DOHH2 (cell line): ENCODE measurements at regions not wholly inside any gene's neighbourhood (a gene's known extent, or its start where the extent isn't known, plus 50 kb on each side); places are given as distances from the start of the nearest gene placed in this dataset.

Source experiments
- H3F3A ChIP-seq: fragments of 200-600 bp; sonication (generic), shearing (Covaris generic); 2 replicates; pipeline ENCODE4 v1.6.0; 2016; ENCODE audit warnings: antibody characterized with exemption, mild to moderate bottlenecking; ENCODE audit not compliant: control insufficient read depth, insufficient read depth
- H3K27ac ChIP-seq: fragments of 200-600 bp; sonication (generic); 2 replicates; pipeline ENCODE4 v1.5.1; 2014; ENCODE audit warnings: low read depth, mild to moderate bottlenecking, low read length, moderate library complexity
- H3K27me3 ChIP-seq: fragments of 200-600 bp; sonication (generic); 2 replicates; pipeline ENCODE4 v1.6.1; 2014; ENCODE audit warnings: mild to moderate bottlenecking, low read length, mixed read lengths; ENCODE audit not compliant: control insufficient read depth
- H3K36me3 ChIP-seq: fragments of 200-600 bp; sonication (generic); 2 replicates; pipeline ENCODE4 v1.6.1; 2014; ENCODE audit warnings: mild to moderate bottlenecking, low read length, moderate library complexity, mixed read lengths; ENCODE audit not compliant: control insufficient read depth
- H3K4me1 ChIP-seq: fragments of 200-600 bp; sonication (generic); 2 replicates; pipeline ENCODE4 v1.6.1; 2014; ENCODE audit warnings: mild to moderate bottlenecking, low read length, mixed read lengths; ENCODE audit not compliant: control insufficient read depth
- H3K4me2 ChIP-seq: fragments of 200-600 bp; sonication (generic); 2 replicates; pipeline ENCODE4 v1.6.0; 2014; ENCODE audit warnings: mild to moderate bottlenecking, low read length, moderate library complexity
- H3K4me3 ChIP-seq: fragments of 200-600 bp; sonication (generic); 2 replicates; pipeline ENCODE4 v1.5.1; 2014; ENCODE audit warnings: mild to moderate bottlenecking, low read length, mixed read lengths
- H3K79me2 ChIP-seq: fragments of 200-600 bp; sonication (generic); 2 replicates; pipeline ENCODE4 v1.6.1; 2014; ENCODE audit warnings: mild to moderate bottlenecking, low read length, mixed read lengths; ENCODE audit not compliant: control insufficient read depth
- H3K9me2 ChIP-seq: fragments of 200-600 bp; sonication (generic); replicated peaks from 2 replicates; pipeline ENCODE4 v1.6.1; 2014; ENCODE audit warnings: mild to moderate bottlenecking, low read length, mixed read lengths; ENCODE audit not compliant: control insufficient read depth
- H3K9me3 ChIP-seq: fragments of 200-600 bp; sonication (generic); 2 replicates; pipeline ENCODE4 v1.6.1; 2014; ENCODE audit warnings: antibody characterized with exemption, low read length, mixed read lengths; ENCODE audit not compliant: control insufficient read depth, insufficient read depth
- H4K20me1 ChIP-seq: fragments of 200-600 bp; sonication (generic); 2 replicates; pipeline ENCODE4 v1.6.0; 2014; ENCODE audit warnings: low read depth, mild to moderate bottlenecking, antibody characterized with exemption, low read length, moderate library complexity; ENCODE audit not compliant: control insufficient read depth, insufficient read depth
- EZH2phosphoT487 ChIP-seq: fragments of 200-600 bp; sonication (generic); IDR thresholded peaks from 2 replicates; pipeline ENCODE4 v1.6.1; 2017; ENCODE audit warnings: borderline replicate concordance, mild to moderate bottlenecking, antibody characterized with exemption, low read length, moderate library complexity, mixed read lengths
- TF ChIP-seq, protein P1 (sequence below): fragments of 200-600 bp; sonication (generic); IDR thresholded peaks from one replicate; pipeline ENCODE4 v1.5.1; 2014; ENCODE audit warnings: antibody characterized with exemption, mild to moderate bottlenecking, low read depth, low read length; ENCODE audit not compliant: poor library complexity, severe bottlenecking

DNA sequence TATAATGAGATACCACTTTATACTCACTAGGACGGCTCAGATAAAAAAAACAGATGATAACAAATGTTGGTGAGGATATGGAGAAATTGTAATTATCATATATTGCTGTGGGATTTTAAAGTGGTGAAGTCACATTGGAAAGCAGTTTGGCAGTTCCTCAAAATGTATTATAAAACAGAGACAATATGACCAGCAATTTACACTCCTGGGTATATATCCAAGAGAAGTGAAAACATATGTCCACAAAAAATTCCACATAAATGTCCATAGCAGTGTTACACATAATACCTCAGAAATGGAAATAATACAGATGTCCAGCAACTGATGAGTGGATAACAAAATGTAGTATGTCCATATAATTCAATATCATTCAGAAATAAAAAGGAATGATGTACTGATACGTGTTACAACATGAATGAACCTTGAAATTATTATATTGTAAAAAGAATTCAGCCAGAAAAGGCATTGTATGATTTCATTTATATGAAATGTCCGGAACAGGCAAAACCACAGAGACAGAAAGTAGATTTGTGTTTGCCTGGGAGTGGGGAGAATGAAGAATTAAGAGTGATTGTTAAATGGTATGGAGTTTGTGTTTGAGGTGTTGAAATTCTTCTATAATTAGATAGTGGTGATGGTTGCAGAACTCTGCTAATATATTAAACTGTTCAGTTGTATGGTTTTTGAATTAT lies 220.9 kb downstream of the SLC7A11 start:
- no peaks in the 10 kb centered on the region for H3K9me2 ChIP-seq
- no peak overlapping the region for H3K27ac ChIP-seq
- H3F3A ChIP-seq: no peaks in the 10 kb centered on the region
- no peaks in the 10 kb centered on the region for H3K79me2 ChIP-seq
- no peaks in the 10 kb centered on the region for H3K9me3 ChIP-seq
- no peak for TF ChIP-seq EZH2phosphoT487
- TF ChIP-seq, protein P1, sequence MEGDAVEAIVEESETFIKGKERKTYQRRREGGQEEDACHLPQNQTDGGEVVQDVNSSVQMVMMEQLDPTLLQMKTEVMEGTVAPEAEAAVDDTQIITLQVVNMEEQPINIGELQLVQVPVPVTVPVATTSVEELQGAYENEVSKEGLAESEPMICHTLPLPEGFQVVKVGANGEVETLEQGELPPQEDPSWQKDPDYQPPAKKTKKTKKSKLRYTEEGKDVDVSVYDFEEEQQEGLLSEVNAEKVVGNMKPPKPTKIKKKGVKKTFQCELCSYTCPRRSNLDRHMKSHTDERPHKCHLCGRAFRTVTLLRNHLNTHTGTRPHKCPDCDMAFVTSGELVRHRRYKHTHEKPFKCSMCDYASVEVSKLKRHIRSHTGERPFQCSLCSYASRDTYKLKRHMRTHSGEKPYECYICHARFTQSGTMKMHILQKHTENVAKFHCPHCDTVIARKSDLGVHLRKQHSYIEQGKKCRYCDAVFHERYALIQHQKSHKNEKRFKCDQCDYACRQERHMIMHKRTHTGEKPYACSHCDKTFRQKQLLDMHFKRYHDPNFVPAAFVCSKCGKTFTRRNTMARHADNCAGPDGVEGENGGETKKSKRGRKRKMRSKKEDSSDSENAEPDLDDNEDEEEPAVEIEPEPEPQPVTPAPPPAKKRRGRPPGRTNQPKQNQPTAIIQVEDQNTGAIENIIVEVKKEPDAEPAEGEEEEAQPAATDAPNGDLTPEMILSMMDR: no peak
- no peaks in the 10 kb centered on the region for H3K27me3 ChIP-seq
- H4K20me1 ChIP-seq: no peaks in the 10 kb centered on the region
- no peak overlapping the region for H3K4me2 ChIP-seq
- H3K36me3 ChIP-seq: no peaks in the 10 kb centered on the region
- no peak overlapping the region for H3K4me3 ChIP-seq
- H3K4me1 ChIP-seq: no peaks in the 10 kb centered on the region

DNA sequence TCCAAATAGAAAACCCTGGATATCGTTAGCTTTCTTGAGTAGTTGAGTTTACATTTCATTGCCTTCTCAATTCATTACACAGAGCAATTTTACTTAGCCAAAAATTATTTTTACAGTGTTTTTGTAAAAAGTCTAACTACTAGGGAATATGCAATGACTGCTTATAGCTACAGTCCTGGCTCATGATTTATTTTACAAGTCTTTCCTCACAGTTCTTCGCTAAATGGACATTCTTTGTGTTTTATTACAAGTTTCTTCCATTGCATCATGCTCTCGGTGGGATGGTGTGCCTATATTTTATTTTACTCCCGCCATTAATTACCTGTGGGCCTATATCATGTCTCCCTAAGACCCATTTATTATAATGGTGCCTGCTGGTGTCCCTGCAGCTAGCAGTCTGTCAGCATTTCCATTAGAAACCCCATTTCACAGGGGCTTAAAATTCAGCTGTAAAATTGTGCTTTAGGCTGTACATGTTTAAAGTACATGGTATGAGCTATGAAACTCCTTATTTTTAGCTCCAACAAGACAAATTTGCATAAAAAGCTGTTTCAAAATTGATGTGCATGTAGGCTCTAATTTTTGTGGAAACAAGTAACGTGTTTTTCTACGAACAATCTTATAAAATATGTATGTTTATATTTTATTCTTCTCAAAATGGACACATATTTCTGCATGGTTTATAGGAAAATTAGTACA lies 227.4 kb downstream of the SLC7A11 start:
- Histone ChIP-seq H3K4me3 (no peak overlapping the region), H4K20me1 (no peaks in the 10 kb centered on the region), H3K79me2 (no peaks in the 10 kb centered on the region), H3K4me1 (no peaks in the 10 kb centered on the region), H3K9me3 (no peaks in the 10 kb centered on the region), H3F3A (no peaks in the 10 kb centered on the region), H3K27ac (no peak overlapping the region), H3K36me3 (no peaks in the 10 kb centered on the region), H3K4me2 (no peak overlapping the region), H3K9me2 (no peaks in the 10 kb centered on the region), H3K27me3 (no peaks in the 10 kb centered on the region)
- TF ChIP-seq EZH2phosphoT487: no peak
- TF ChIP-seq, protein P1: no peak

- Histone ChIP-seq H3K9me3 (no peaks in the 10 kb centered on the region), H3K4me2 (no peak overlapping the region), H3F3A (no peaks in the 10 kb centered on the region), H3K4me3 (no peak overlapping the region), H4K20me1 (no peaks in the 10 kb centered on the region), H3K4me1 (no peaks in the 10 kb centered on the region), H3K27me3 (no peaks in the 10 kb centered on the region), H3K27ac (no peak overlapping the region), H3K36me3 (no peaks in the 10 kb centered on the region), H3K9me2 (no peaks in the 10 kb centered on the region), H3K79me2 (no peaks in the 10 kb centered on the region)
- TF ChIP-seq EZH2phosphoT487: no peak
- TF ChIP-seq, protein P1: no peak
These were observed 228.5 kb downstream of the SLC7A11 start for GRCh38 chr4:138013625-138014024.
